T-cell (primary cell): ENCODE measurements at regions not wholly inside any gene's neighbourhood (a gene's known extent, or its start where the extent isn't known, plus 50 kb on each side); places are given as distances from the start of the nearest gene placed in this dataset.

Source experiments
- ATAC-seq, 4 experiments: fragments of 200-7000 bp in 3 of 4; fragments of 150-1000 bp in 1 of 4; cut with Tn5 transposase; replicated peaks in 1 of 4; 1 replicate in 3 of 4; 2 replicates in 1 of 4; pipeline ENCODE4 v1.10.0; 2021; ENCODE audit warnings: moderate library complexity in 3 of 4, mild to moderate bottlenecking in 2 of 4, moderate number of reproducible peaks in 1 of 4
- CTCF ChIA-PET, 2 donors: fragments of 300-600 bp; sonication (Branson Sonifier 250); formaldehyde crosslinking; loops; one replicate each; lab custom pipeline; 2022; ENCODE audit warnings: antibody characterized with exemption in 2 of 2; lab: Charles Lee
- POLR2A ChIA-PET, 2 donors: fragments of 300-600 bp; sonication (Branson Sonifier 250); formaldehyde crosslinking; loops; one replicate each; lab custom pipeline; 2022; ENCODE audit warnings: antibody characterized with exemption in 2 of 2; lab: Charles Lee
- DNase-seq, 35 experiments: peaks; one replicate each; pipeline versions ENCODE4 v3.0.0 to v3.0.0-alpha.2; 2013 to 2023
- H3K27ac ChIP-seq: one replicate; pipeline ENCODE4 v1.5.1; 2013; ENCODE audit warnings: low read length
- H3K27me3 ChIP-seq, 2 experiments: replicated peaks in 1 of 2; 1 replicate in 1 of 2; 2 replicates in 1 of 2; pipeline versions ENCODE4 v1.6.1 to v1.7.0; 2013; ENCODE audit warnings: low read length in 1 of 2, mixed read lengths in 1 of 2; ENCODE audit not compliant: control insufficient read depth in 2 of 2, insufficient read depth in 2 of 2; ENCODE audit errors: extremely low read depth in 1 of 2
- H3K36me3 ChIP-seq, 2 donors: 1 replicate in 1 of 2; 2 replicates in 1 of 2; pipeline versions ENCODE4 v1.6.1 to v1.7.0; 2013; ENCODE audit warnings: low read length in 1 of 2; ENCODE audit not compliant: control insufficient read depth in 2 of 2, insufficient read depth in 1 of 2; ENCODE audit errors: extremely low read depth in 1 of 2
- H3K4me1 ChIP-seq, 2 experiments: 1 replicate in 1 of 2; 2 replicates in 1 of 2; pipeline versions ENCODE4 v1.6.1 to v1.7.0; 2013; ENCODE audit warnings: low read length in 2 of 2, mixed read lengths in 1 of 2; ENCODE audit not compliant: insufficient read depth in 2 of 2, control insufficient read depth in 1 of 2; ENCODE audit errors: extremely low read depth in 1 of 2
- H3K4me3 ChIP-seq, 2 donors: 1 replicate in 1 of 2; 2 replicates in 1 of 2; pipeline versions ENCODE4 v1.5.1 to v1.7.0; 2013; ENCODE audit warnings: mild to moderate bottlenecking in 2 of 2, low read length in 1 of 2, moderate library complexity in 1 of 2; ENCODE audit not compliant: control insufficient read depth in 1 of 2; ENCODE audit errors: extremely low read depth in 1 of 2
- H3K9me3 ChIP-seq: 2 replicates; pipeline ENCODE4 v1.7.0; 2013
- H3K27ac Mint-ChIP-seq, 2 donors: one replicate each; pipeline ENCODE4 v1.8.0; 2020 to 2021; ENCODE audit warnings: mild to moderate bottlenecking in 2 of 2, mixed read lengths in 2 of 2
- H3K27me3 Mint-ChIP-seq, 2 donors: one replicate each; pipeline ENCODE4 v1.8.0; 2021 to 2022; ENCODE audit warnings: mixed read lengths in 2 of 2
- H3K36me3 Mint-ChIP-seq: one replicate; pipeline ENCODE4 v1.8.0; 2021; ENCODE audit warnings: mixed read lengths
- H3K4me1 Mint-ChIP-seq, 3 donors: one replicate each; pipeline ENCODE4 v1.8.0; 2020 to 2022; ENCODE audit warnings: mixed read lengths in 3 of 3, mild to moderate bottlenecking in 1 of 3
- H3K4me3 Mint-ChIP-seq, 3 donors: one replicate each; pipeline ENCODE4 v1.8.0; 2020 to 2022; ENCODE audit warnings: mild to moderate bottlenecking in 3 of 3, mixed read lengths in 3 of 3, moderate library complexity in 3 of 3
- H3K9me3 Mint-ChIP-seq, 3 donors: one replicate each; pipeline ENCODE4 v1.8.0; 2020 to 2022; ENCODE audit warnings: mixed read lengths in 3 of 3
- WGBS: methylation state at CpG from one replicate; pipeline ENCODE4 v1.1.5; 2013; ENCODE audit warnings: missing lambda C conversion rate; ENCODE audit not compliant: insufficient coverage; 5-methylcytosine and 5-hydroxymethylcytosine counted together

DNA sequence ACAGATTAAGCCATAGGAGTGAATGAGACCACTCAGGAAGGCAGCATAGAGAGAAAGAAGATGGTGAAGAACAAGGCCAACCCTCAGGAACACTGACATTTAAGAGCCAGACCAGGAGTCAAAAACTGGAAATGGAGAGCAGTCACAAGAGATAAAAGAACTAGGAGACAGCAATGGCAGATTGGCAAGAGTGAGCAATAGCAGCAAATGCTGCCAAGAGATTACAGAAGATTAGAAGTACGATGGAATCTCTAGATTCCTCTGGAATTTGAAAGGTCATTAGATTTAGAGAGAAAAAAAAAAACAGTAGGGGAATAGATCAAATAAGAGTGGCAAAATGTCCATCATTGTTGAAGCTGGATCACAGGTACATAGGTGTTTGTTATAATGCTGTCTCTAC is 73.4 kb upstream of the SLC44A1 start:
- no peaks in the 10 kb centered on the region for H3K27me3 ChIP-seq
- no peaks in the 10 kb centered on the region for H3K36me3 ChIP-seq
- no peaks in the 10 kb centered on the region for H3K36me3 Mint-ChIP-seq
- ChIA-PET CTCF (no interaction called here), POLR2A (no interaction called here)
- no peaks in the 10 kb centered on the region for H3K9me3 Mint-ChIP-seq
- no peak overlapping the region for H3K27ac Mint-ChIP-seq
- H3K27ac ChIP-seq, result no peak overlapping the region
- no peak for ATAC-seq
- no peak overlapping the region for H3K4me3 ChIP-seq
- no peaks in the 10 kb centered on the region for H3K9me3 ChIP-seq
- no peak overlapping the region for H3K4me3 Mint-ChIP-seq
- 64% methylated on average over 1 of the region's 1 CpG for WGBS
- H3K4me1 ChIP-seq, result no peaks in the 10 kb centered on the region
- H3K27me3 Mint-ChIP-seq, result peaks cover 2 to 3% of the 10 kb centered on the region in 2 donors
- DNase-seq, result no peak
- H3K4me1 Mint-ChIP-seq, result no peaks in the 10 kb centered on the region

DNA sequence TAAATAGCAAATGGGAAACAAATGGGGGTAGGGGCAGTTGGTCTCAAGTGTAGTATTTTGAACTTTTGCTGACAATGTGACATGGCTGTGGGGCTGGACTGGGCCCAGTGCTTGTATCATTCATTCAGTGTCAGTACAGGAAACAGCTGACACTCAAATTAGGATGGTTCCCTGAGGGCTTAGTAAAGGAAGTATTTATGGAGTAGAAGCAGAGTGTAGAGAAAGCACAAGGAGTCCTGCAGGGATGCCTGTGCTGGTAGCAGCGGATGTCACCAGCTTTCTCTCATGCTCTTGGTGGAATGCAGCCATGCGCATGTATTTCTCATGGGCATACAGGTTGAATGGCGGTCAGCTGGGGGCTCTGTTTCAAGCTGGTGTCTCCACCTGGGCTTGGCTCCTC is 72.9 kb upstream of the SLC44A1 start:
- Histone ChIP-seq H3K4me3 (no peak overlapping the region), H3K4me1 (no peaks in the 10 kb centered on the region), H3K27me3 (no peaks in the 10 kb centered on the region), H3K27ac (no peak overlapping the region), H3K9me3 (no peaks in the 10 kb centered on the region), H3K36me3 (no peaks in the 10 kb centered on the region)
- Mint-ChIP-seq H3K4me1 (no peaks in the 10 kb centered on the region), H3K36me3 (no peaks in the 10 kb centered on the region), H3K27ac (no peak overlapping the region), H3K27me3 (no peaks in the 10 kb centered on the region), H3K4me3 (no peak overlapping the region), H3K9me3 (no peaks in the 10 kb centered on the region)
- DNase-seq (no peak), ATAC-seq (no peak)
- 82% methylated on average over 3 of the region's 3 CpGs for WGBS
- ChIA-PET CTCF (no interaction called here), POLR2A (no interaction called here)

DNA sequence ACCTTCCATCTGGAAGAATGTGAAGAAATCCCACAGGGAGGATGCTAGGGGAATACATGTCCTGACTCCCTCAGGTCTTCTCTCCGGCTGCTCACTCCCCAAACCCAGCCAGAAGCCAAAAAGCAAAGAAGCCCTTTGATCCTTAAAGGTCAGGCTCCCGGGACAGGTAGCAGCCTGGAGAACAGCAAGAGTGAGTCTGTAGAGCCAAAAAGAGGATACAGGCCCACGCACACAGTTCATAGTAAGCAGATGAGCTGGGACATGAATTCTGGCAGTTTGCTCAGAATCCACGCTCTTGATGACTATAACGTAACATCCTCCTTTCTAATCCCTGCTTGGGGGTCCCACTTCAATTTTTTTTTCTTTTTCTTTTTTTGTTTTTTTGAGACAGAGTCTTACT is 72.0 kb upstream of the SLC44A1 start:
- H3K27ac Mint-ChIP-seq, result no peak overlapping the region
- POLR2A ChIA-PET, result interaction anchor here in 1 of 2 donors (0.5 kb wide), 1 partner anchor 173 kb away, joined by 5 read pairs; no protein-coding TSS in a partner anchor

DNA sequence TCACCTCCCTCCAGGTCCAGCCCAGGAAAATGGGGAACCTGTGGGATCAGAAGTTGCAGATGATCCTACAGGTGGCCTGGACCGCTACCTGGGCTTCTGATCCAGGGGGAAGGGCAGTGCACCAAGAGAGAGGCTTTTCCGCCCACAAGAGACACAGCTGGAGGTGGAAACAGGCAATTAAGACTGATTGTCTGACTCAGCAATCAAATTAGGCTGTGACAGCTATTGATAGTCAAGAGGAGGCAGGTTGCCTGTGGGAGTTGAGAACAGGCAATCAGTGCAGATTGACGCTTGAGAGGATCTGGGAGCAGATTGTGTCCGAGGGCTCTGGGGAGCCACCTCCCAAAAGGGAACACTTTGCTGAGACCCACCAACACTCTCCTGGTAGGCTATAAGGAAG is 71.1 kb upstream of the SLC44A1 start:
- Histone ChIP-seq H3K4me3 (no peak overlapping the region), H3K9me3 (no peaks in the 10 kb centered on the region), H3K27me3 (no peaks in the 10 kb centered on the region), H3K4me1 (no peaks in the 10 kb centered on the region), H3K36me3 (no peaks in the 10 kb centered on the region), H3K27ac (no peak overlapping the region)
- Mint-ChIP-seq H3K4me3 (no peak overlapping the region), H3K27me3 (no peaks in the 10 kb centered on the region), H3K36me3 (no peaks in the 10 kb centered on the region), H3K4me1 (no peaks in the 10 kb centered on the region), H3K9me3 (no peaks in the 10 kb centered on the region), H3K27ac (no peak overlapping the region)
- WGBS, result 96% methylated on average over 2 of the region's 4 CpGs
- no peak for DNase-seq
- ChIA-PET POLR2A (interaction anchor here (0.6 to 0.7 kb wide), 2 partner anchors 192 to 507 kb away, joined by 3 read pairs; no protein-coding TSS in a partner anchor), CTCF (no interaction called here)
- ATAC-seq, result no peak

More for the DNA sequence above, 72.0 kb upstream of the SLC44A1 start:
- H3K27me3 ChIP-seq, result no peaks in the 10 kb centered on the region
- H3K9me3 ChIP-seq, result no peaks in the 10 kb centered on the region
- H3K4me1 ChIP-seq, result no peaks in the 10 kb centered on the region
- no peaks in the 10 kb centered on the region for H3K27me3 Mint-ChIP-seq
- H3K4me3 ChIP-seq, result no peak overlapping the region
- H3K36me3 Mint-ChIP-seq, result no peaks in the 10 kb centered on the region
- H3K4me3 Mint-ChIP-seq, result no peak overlapping the region
- DNase-seq (no peak), ATAC-seq (no peak)
- no peaks in the 10 kb centered on the region for H3K36me3 ChIP-seq
- no peak overlapping the region for H3K27ac ChIP-seq
- H3K4me1 Mint-ChIP-seq, result no peaks in the 10 kb centered on the region
- CTCF ChIA-PET, result no interaction called here
- WGBS, result 92% methylated on average over 2 of the region's 5 CpGs
- H3K9me3 Mint-ChIP-seq, result no peaks in the 10 kb centered on the region

DNA sequence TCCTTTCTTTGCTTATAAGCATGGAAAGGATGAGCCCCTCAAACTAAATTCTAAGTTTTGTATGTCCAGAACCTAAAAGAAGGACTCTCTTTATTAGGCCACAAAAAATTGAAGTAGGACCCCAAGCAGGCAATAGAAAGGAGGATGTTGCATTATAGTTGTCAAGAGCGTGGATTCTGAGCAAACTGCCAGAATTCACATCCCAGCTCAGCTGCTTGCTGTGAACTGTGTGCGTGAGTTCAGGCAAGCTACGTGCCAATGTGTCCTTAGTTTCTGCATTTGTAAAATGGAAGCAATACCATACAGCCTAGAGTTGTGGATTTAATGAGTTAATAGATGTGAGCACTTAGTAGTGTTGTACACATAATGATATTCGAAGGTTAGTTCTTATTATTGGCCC is 70.6 kb upstream of the SLC44A1 start:
- DNase-seq (no peak), ATAC-seq (no peak)
- Histone ChIP-seq H3K27ac (no peak overlapping the region), H3K36me3 (no peaks in the 10 kb centered on the region), H3K4me1 (no peaks in the 10 kb centered on the region), H3K4me3 (no peak overlapping the region), H3K9me3 (no peaks in the 10 kb centered on the region), H3K27me3 (no peaks in the 10 kb centered on the region)
- no peaks in the 10 kb centered on the region for H3K9me3 Mint-ChIP-seq
- no peaks in the 10 kb centered on the region for H3K36me3 Mint-ChIP-seq
- CTCF ChIA-PET, result no interaction called here
- H3K4me1 Mint-ChIP-seq, result no peaks in the 10 kb centered on the region
- WGBS, result 93% methylated on average over 3 of the region's 4 CpGs
- H3K27ac Mint-ChIP-seq, result no peak overlapping the region
- POLR2A ChIA-PET, result interaction anchor here (0.6 to 0.7 kb wide), 2 partner anchors 193 to 506 kb away, joined by 3 read pairs; no protein-coding TSS in a partner anchor
- no peaks in the 10 kb centered on the region for H3K27me3 Mint-ChIP-seq
- H3K4me3 Mint-ChIP-seq, result no peak overlapping the region

DNA sequence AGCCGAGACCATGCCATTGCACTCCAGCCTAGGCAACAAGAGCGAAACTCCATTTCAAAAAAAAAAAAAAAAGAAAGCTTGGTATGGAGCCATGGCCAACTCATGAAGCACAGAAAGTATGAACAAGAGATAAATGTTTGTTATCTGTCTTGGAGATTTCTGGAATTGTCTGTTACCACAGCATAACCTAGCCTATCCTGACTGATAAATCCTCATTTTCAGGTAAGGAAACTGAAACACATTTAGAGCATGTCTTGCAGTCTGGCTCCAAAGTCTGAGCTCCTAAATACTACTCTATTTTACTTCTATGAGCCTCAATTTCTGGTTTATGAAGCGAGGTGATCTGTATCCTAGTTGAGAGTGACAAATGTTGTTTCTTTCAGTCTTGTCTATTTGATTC is 68.3 kb upstream of the SLC44A1 start:
- Mint-ChIP-seq H3K9me3 (no peaks in the 10 kb centered on the region), H3K4me1 (no peaks in the 10 kb centered on the region), H3K36me3 (no peaks in the 10 kb centered on the region), H3K27ac (no peak overlapping the region), H3K27me3 (no peaks in the 10 kb centered on the region), H3K4me3 (no peak overlapping the region)
- no CpG with 5 or more reads among the region's 3 CpGs for WGBS
- Histone ChIP-seq H3K27ac (no peak overlapping the region), H3K36me3 (no peaks in the 10 kb centered on the region), H3K9me3 (no peaks in the 10 kb centered on the region), H3K4me1 (no peaks in the 10 kb centered on the region), H3K27me3 (no peaks in the 10 kb centered on the region), H3K4me3 (no peak overlapping the region)
- ChIA-PET POLR2A (interaction anchor here in 1 of 2 donors (0.7 kb wide), 1 partner anchor 263 kb away, joined by 7 read pairs; no protein-coding TSS in a partner anchor), CTCF (interaction anchor here in 1 of 2 donors (0.7 kb wide), 1 partner anchor 327 kb away, joined by 6 read pairs; no protein-coding TSS in a partner anchor)
- DNase-seq (no peak), ATAC-seq (no peak)

DNA sequence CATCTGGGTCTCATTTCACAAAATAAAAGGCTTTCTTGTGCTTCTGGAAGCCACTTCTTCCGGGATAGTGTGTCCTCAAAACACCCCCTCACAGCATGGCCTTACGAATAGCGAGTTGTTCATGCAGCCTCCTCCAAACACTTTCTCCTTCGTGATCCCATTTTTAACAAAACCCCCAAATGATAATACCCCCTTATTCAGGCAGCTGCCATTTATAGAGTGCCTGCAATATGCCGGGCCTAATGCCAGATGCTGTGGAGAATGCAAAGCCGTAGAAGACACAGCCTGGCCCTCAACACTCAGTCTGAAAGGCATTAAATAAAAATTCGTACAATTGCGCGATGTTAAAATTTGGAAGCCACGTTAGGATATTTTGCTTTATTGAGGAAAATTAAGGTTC is 66.4 kb upstream of the SLC44A1 start:
- Histone ChIP-seq H3K4me1 (no peaks in the 10 kb centered on the region), H3K36me3 (no peaks in the 10 kb centered on the region), H3K27me3 (peaks cover 0 to 3% of the 10 kb centered on the region in 2 experiments), H3K9me3 (no peaks in the 10 kb centered on the region), H3K4me3 (no peak overlapping the region), H3K27ac (no peak overlapping the region)
- Mint-ChIP-seq H3K4me1 (no peaks in the 10 kb centered on the region), H3K27me3 (no peaks in the 10 kb centered on the region), H3K9me3 (no peaks in the 10 kb centered on the region), H3K4me3 (no peak overlapping the region), H3K36me3 (no peaks in the 10 kb centered on the region), H3K27ac (no peak overlapping the region)
- 84% methylated on average over 6 of the region's 10 CpGs for WGBS
- ChIA-PET CTCF (no interaction called here), POLR2A (no interaction called here)
- no peak for DNase-seq
- ATAC-seq, result no peak
